CD4-positive, alpha-beta memory T cell (primary cell): ENCODE measurements at regions not wholly inside any gene's neighbourhood (a gene's known extent, or its start where the extent isn't known, plus 50 kb on each side); places are given as distances from the start of the nearest gene placed in this dataset.

Experiments
- CTCF ChIA-PET: fragments of 350-600 bp; sonication (Branson Sonifier 250); formaldehyde crosslinking; loops from one replicate; lab custom pipeline; 2021; ENCODE audit warnings: inconsistent platforms; ENCODE audit not compliant: partially characterized antibody; lab: Charles Lee
- POLR2A ChIA-PET: fragments of 350-600 bp; sonication (Branson Sonifier 250); formaldehyde crosslinking; loops from one replicate; lab custom pipeline; 2021; ENCODE audit not compliant: partially characterized antibody; lab: Charles Lee
- DNase-seq, 5 donors: peaks; one replicate each; pipeline versions ENCODE4 v3.0.0 to v3.0.0-alpha.2; 2020 to 2022; ENCODE audit warnings: mixed read lengths in 1 of 5
- H3K27ac ChIP-seq: one replicate; pipeline ENCODE4 v1.7.0; 2013; ENCODE audit warnings: low read depth, low read length
- H3K27me3 ChIP-seq: 2 replicates; pipeline ENCODE4 v1.7.0; 2013; ENCODE audit warnings: mild to moderate bottlenecking, low read length, moderate library complexity; ENCODE audit not compliant: insufficient read depth
- H3K36me3 ChIP-seq: 2 replicates; pipeline ENCODE4 v1.7.0; 2013; ENCODE audit warnings: mild to moderate bottlenecking, low read length, moderate library complexity; ENCODE audit not compliant: insufficient read depth
- H3K4me1 ChIP-seq: 2 replicates; pipeline ENCODE4 v1.7.0; 2013; ENCODE audit warnings: mild to moderate bottlenecking, low read length, moderate library complexity; ENCODE audit not compliant: insufficient read depth
- H3K4me3 ChIP-seq, 2 donors: one replicate each; pipeline ENCODE4 v1.7.0; 2013; ENCODE audit warnings: low read length in 2 of 2, mild to moderate bottlenecking in 1 of 2
- H3K9me3 ChIP-seq, 2 donors: one replicate each; pipeline ENCODE4 v1.7.0; 2013; ENCODE audit warnings: low read length in 2 of 2, control low read depth in 1 of 2; ENCODE audit not compliant: control insufficient read depth in 1 of 2
- H3K27ac Mint-ChIP-seq, 7 donors: one replicate each; pipeline ENCODE4 v1.8.0; 2020 to 2021; ENCODE audit warnings: mixed read lengths in 7 of 7, mild to moderate bottlenecking in 6 of 7, inconsistent platforms in 3 of 7, moderate library complexity in 3 of 7
- H3K27me3 Mint-ChIP-seq, 2 donors: one replicate each; pipeline ENCODE4 v1.8.0; 2020 to 2021; ENCODE audit warnings: mixed read lengths in 2 of 2
- H3K36me3 Mint-ChIP-seq, 2 donors: one replicate each; pipeline ENCODE4 v1.8.0; 2020 to 2021; ENCODE audit warnings: mixed read lengths in 2 of 2, inconsistent platforms in 1 of 2, mild to moderate bottlenecking in 1 of 2
- H3K4me1 Mint-ChIP-seq, 4 donors: one replicate each; pipeline ENCODE4 v1.8.0; 2020 to 2021; ENCODE audit warnings: mixed read lengths in 4 of 4, mild to moderate bottlenecking in 1 of 4
- H3K4me3 Mint-ChIP-seq, 8 donors: one replicate each; pipeline ENCODE4 v1.8.0; 2020 to 2021; ENCODE audit warnings: mixed read lengths in 8 of 8, mild to moderate bottlenecking in 7 of 8, moderate library complexity in 6 of 8, inconsistent platforms in 3 of 8
- H3K9me3 Mint-ChIP-seq, 8 donors: one replicate each; pipeline ENCODE4 v1.8.0; 2020 to 2021; ENCODE audit warnings: mixed read lengths in 8 of 8, mild to moderate bottlenecking in 5 of 8, inconsistent platforms in 3 of 8, moderate library complexity in 1 of 8
- intact Hi-C: fragments of 100-400 bp; cut with micrococcal nuclease; formaldehyde crosslinking; loops from one replicate; pipeline ENCODE4 v1.15.1; 2023

GRCh38 chr2:149745396-149746230, 158.0 kb upstream of the MMADHC start:
- H3K27me3 Mint-ChIP-seq = no peaks in the 10 kb centered on the region
- H3K9me3 Mint-ChIP-seq = no peaks in the 10 kb centered on the region
- intact Hi-C loops = no loop called here
- H3K9me3 ChIP-seq = no peaks in the 10 kb centered on the region
- CTCF ChIA-PET = no interaction called here
- no peaks in the 10 kb centered on the region for H3K4me1 ChIP-seq
- DNase-seq = no peak
- H3K27ac Mint-ChIP-seq = no peak overlapping the region
- POLR2A ChIA-PET = no interaction called here
- H3K4me1 Mint-ChIP-seq = no peaks in the 10 kb centered on the region
- no peaks in the 10 kb centered on the region for H3K36me3 ChIP-seq
- no peak overlapping the region for H3K4me3 Mint-ChIP-seq
- H3K27me3 ChIP-seq = no peaks in the 10 kb centered on the region
- H3K4me3 ChIP-seq = no peak overlapping the region
- H3K36me3 Mint-ChIP-seq = no peaks in the 10 kb centered on the region
- H3K27ac ChIP-seq = no peak overlapping the region

GRCh38 chr2:149744865-149745264, 157.3 kb upstream of the MMADHC start:
- Histone ChIP-seq H3K9me3 (no peaks in the 10 kb centered on the region), H3K27ac (no peak overlapping the region), H3K4me3 (no peak overlapping the region), H3K27me3 (no peaks in the 10 kb centered on the region), H3K4me1 (no peaks in the 10 kb centered on the region), H3K36me3 (no peaks in the 10 kb centered on the region)
- ChIA-PET POLR2A (no interaction called here), CTCF (no interaction called here)
- intact Hi-C loops = no loop called here
- Mint-ChIP-seq H3K27me3 (no peaks in the 10 kb centered on the region), H3K27ac (no peak overlapping the region), H3K36me3 (no peaks in the 10 kb centered on the region), H3K4me1 (no peaks in the 10 kb centered on the region), H3K9me3 (no peaks in the 10 kb centered on the region), H3K4me3 (no peak overlapping the region)
- DNase-seq = no peak

DNA sequence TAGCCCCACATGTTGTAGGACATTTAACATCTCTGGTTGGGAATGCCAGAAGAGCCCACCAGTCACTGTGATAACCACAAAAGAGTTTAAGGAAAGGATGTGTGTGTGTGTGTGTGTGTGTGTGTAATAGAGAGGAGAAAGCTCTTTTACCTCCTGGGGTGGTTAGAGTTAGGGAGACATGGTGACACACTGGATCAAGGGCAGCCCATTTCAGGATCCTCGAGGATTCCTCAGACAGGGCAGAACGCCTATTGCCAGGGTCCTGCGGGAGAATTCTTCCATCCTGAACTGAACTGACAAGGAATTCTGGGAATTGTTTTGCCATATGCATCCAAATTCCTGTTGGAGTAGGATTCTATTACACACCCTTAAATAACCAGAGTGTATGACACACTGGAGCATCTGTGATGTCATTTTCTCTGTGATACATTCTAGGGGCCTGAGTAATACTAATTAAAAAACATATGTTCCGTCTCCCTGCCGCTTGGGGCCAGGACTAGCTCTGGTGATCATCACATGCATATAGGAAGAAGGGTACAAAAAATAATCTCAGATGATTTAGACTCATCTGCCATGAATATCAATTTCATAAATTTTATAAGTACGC, 156.4 kb upstream of the MMADHC start:
- H3K27me3 Mint-ChIP-seq = no peaks in the 10 kb centered on the region
- ChIA-PET POLR2A (no interaction called here), CTCF (no interaction called here)
- no peak overlapping the region for H3K27ac ChIP-seq
- no peaks in the 10 kb centered on the region for H3K4me1 ChIP-seq
- no peak overlapping the region for H3K4me3 ChIP-seq
- no peak overlapping the region for H3K4me3 Mint-ChIP-seq
- no peaks in the 10 kb centered on the region for H3K27me3 ChIP-seq
- no peaks in the 10 kb centered on the region for H3K9me3 ChIP-seq
- intact Hi-C loops = no loop called here
- H3K36me3 Mint-ChIP-seq = no peaks in the 10 kb centered on the region
- no peaks in the 10 kb centered on the region for H3K9me3 Mint-ChIP-seq
- no peak overlapping the region for H3K27ac Mint-ChIP-seq
- H3K4me1 Mint-ChIP-seq = no peaks in the 10 kb centered on the region
- peak in 1 of 5 donors; percentile 27 for DNase-seq
- H3K36me3 ChIP-seq = no peaks in the 10 kb centered on the region

DNA sequence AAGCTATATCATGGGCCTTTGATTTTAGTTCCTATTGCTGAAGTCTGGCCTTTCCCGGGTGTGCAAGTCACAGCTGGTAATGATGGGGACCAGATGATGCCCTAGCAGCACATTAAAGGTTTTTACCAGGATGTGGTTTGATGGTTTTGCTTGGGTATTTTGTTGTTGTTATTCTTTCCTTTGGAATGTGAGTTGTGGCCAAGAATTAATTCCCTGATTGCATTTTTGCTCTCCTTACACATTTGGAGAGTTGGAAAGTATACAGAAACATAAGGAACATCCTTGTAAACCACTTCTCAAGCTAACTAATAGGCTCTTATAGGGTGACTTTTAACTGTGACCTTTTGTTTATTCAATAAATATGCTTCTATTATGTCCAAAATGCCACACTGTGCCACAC, 154.1 kb upstream of the MMADHC start:
- POLR2A ChIA-PET = no interaction called here
- intact Hi-C loops = no loop called here
- Mint-ChIP-seq H3K36me3 (no peaks in the 10 kb centered on the region), H3K9me3 (no peaks in the 10 kb centered on the region), H3K4me1 (no peaks in the 10 kb centered on the region), H3K27ac (no peak overlapping the region), H3K27me3 (no peaks in the 10 kb centered on the region), H3K4me3 (no peak overlapping the region)
- Histone ChIP-seq H3K9me3 (no peaks in the 10 kb centered on the region), H3K4me1 (no peaks in the 10 kb centered on the region), H3K4me3 (no peak overlapping the region), H3K36me3 (no peaks in the 10 kb centered on the region), H3K27ac (no peak overlapping the region), H3K27me3 (no peaks in the 10 kb centered on the region)
- CTCF ChIA-PET = no interaction called here
- DNase-seq = no peak

- Histone ChIP-seq H3K4me3 (no peak overlapping the region), H3K36me3 (no peaks in the 10 kb centered on the region), H3K27ac (no peak overlapping the region), H3K4me1 (no peaks in the 10 kb centered on the region), H3K9me3 (no peaks in the 10 kb centered on the region), H3K27me3 (no peaks in the 10 kb centered on the region)
- H3K4me1 Mint-ChIP-seq = no peaks in the 10 kb centered on the region
- no peak overlapping the region for H3K27ac Mint-ChIP-seq
- DNase-seq = no peak
- POLR2A ChIA-PET = no interaction called here
- no peaks in the 10 kb centered on the region for H3K9me3 Mint-ChIP-seq
- H3K36me3 Mint-ChIP-seq = no peaks in the 10 kb centered on the region
- intact Hi-C loops = no loop called here
- CTCF ChIA-PET = no interaction called here
- no peaks in the 10 kb centered on the region for H3K27me3 Mint-ChIP-seq
- H3K4me3 Mint-ChIP-seq = no peak overlapping the region
Measured at GRCh38 chr2:149740490-149740889, 152.9 kb upstream of the MMADHC start.

DNA sequence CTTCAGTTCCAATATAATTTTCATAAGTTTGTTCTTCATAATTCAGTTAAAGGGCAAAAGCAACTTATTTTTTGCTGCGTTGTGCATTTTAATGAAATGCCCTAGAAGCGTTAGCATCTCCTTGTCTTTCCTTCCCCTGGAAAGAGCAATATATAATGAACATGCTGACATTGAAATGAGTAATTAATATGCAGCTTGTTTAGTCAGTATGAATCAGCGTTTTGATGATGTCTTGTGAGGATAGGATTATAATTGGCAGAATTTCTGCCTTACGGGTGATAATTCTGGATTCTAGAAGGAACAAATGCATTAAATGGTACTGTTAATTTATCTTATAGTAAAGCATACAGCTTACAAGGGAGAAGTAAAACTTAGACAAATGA, 152.3 kb upstream of the MMADHC start:
- ChIA-PET CTCF (no interaction called here), POLR2A (no interaction called here)
- no peaks in the 10 kb centered on the region for H3K9me3 Mint-ChIP-seq
- H3K4me1 Mint-ChIP-seq = no peaks in the 10 kb centered on the region
- no peak overlapping the region for H3K4me3 Mint-ChIP-seq
- intact Hi-C loops = no loop called here
- H3K27me3 Mint-ChIP-seq = no peaks in the 10 kb centered on the region
- Histone ChIP-seq H3K4me3 (no peak overlapping the region), H3K36me3 (no peaks in the 10 kb centered on the region), H3K9me3 (no peaks in the 10 kb centered on the region), H3K4me1 (no peaks in the 10 kb centered on the region), H3K27me3 (no peaks in the 10 kb centered on the region), H3K27ac (no peak overlapping the region)
- no peaks in the 10 kb centered on the region for H3K36me3 Mint-ChIP-seq
- no peak overlapping the region for H3K27ac Mint-ChIP-seq
- DNase-seq = no peak

DNA sequence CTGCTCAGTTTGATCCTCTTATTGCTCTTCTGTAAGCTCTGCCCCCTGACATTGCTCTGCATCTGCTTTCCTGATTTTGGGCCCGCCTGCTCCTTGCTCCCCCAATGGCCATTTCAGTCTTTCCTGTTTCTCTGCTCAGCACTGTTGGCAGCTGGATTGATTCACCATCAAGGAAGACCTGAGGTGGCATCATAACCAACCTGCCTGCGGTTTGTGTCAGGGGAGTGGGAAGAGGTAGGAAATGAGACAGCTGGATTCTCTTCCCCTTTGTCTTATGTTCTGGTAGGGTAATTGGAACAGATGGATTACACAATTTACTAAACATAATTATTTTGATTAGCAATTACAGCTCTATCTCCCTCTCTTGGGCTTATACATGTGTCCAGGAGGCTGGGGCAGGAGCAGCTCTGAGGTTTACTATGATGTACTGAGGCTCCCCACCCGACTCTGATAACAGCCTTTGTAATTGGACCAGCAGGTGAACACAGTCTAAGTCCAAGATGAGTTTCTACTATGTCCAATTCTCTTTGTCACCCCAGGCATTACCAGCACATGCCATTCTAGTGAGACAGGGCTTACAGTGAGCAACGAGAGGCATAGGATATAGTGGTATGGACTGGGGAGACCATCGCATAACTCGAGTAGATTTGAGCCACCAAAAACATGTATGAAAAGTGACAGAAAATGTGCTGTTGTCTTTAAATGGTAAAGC, 151.8 kb upstream of the MMADHC start:
- H3K4me1 ChIP-seq = no peaks in the 10 kb centered on the region
- CTCF ChIA-PET = interaction anchor here (0.6 kb wide), 1 partner anchor 198 kb away, joined by 3 read pairs; no protein-coding TSS in a partner anchor
- no peaks in the 10 kb centered on the region for H3K9me3 ChIP-seq
- Mint-ChIP-seq H3K27ac (no peak overlapping the region), H3K4me1 (no peaks in the 10 kb centered on the region), H3K9me3 (no peaks in the 10 kb centered on the region), H3K36me3 (no peaks in the 10 kb centered on the region), H3K4me3 (no peak overlapping the region), H3K27me3 (no peaks in the 10 kb centered on the region)
- intact Hi-C loops = no loop called here
- H3K4me3 ChIP-seq = no peak overlapping the region
- no peaks in the 10 kb centered on the region for H3K27me3 ChIP-seq
- H3K36me3 ChIP-seq = no peaks in the 10 kb centered on the region
- no peak for DNase-seq
- H3K27ac ChIP-seq = no peak overlapping the region
- POLR2A ChIA-PET = no interaction called here
